Gastroesophageal sphincter (tissue), 4 donors: ENCODE measurements at regions not wholly inside any gene's neighbourhood (a gene's known extent, or its start where the extent isn't known, plus 50 kb on each side); places are given as distances from the start of the nearest gene placed in this dataset.

Experiments
- ATAC-seq: fragments of 150-250 bp; one replicate; pipeline ENCODE4 v1.9.1; 2016; ENCODE audit warnings: mild to moderate bottlenecking, moderate library complexity
- H3K27ac ChIP-seq, 4 donors: fragments of 200-600 bp; sonication (generic) in 3 of 4; 1 replicate in 3 of 4; 2 replicates in 1 of 4; pipeline ENCODE4 v1.5.1; 2016 to 2019
- H3K27me3 ChIP-seq: fragments of 200-600 bp; sonication (generic); one replicate; pipeline ENCODE4 v1.5.1; 2019
- H3K36me3 ChIP-seq, 2 donors: fragments of 200-600 bp; sonication (generic); one replicate each; pipeline ENCODE4 v1.5.1; 2019; ENCODE audit warnings: control low read depth in 1 of 2
- H3K4me1 ChIP-seq, 3 donors: fragments of 200-600 bp; sonication (generic); 1 replicate in 2 of 3; 2 replicates in 1 of 3; pipeline ENCODE4 v1.5.1; 2016 to 2019; ENCODE audit warnings: control low read depth in 2 of 3
- H3K4me3 ChIP-seq, 2 donors: fragments of 200-600 bp; sonication (generic); one replicate each; pipeline ENCODE4 v1.5.1; 2019; ENCODE audit warnings: mild to moderate bottlenecking in 1 of 2, moderate library complexity in 1 of 2
- H3K9me3 ChIP-seq, 3 donors: fragments of 200-600 bp; sonication (generic); one replicate each; pipeline ENCODE4 v1.5.1; 2017 to 2019; ENCODE audit warnings: control low read depth in 2 of 3
- EP300 ChIP-seq: sonication (generic); formaldehyde crosslinking; IDR thresholded peaks from one replicate; pipeline ENCODE4 v1.6.1; 2017; ENCODE audit warnings: antibody characterized with exemption, mild to moderate bottlenecking
- POLR2A ChIP-seq, 2 donors: fragments of 450-650 bp; IDR thresholded peaks; one replicate each; pipeline ENCODE4 v1.6.1; 2017; ENCODE audit warnings: antibody characterized with exemption in 2 of 2, mild to moderate bottlenecking in 2 of 2, moderate library complexity in 1 of 2
- POLR2AphosphoS5 ChIP-seq: sonication (generic); formaldehyde crosslinking; IDR thresholded peaks from one replicate; pipeline ENCODE4 v1.6.1; 2017; ENCODE audit warnings: antibody characterized with exemption
- WGBS, 2 donors: methylation state at CpG; one replicate each; pipeline ENCODE4 v1.1.5; 2018; ENCODE audit warnings: low coverage in 1 of 2; 5-methylcytosine and 5-hydroxymethylcytosine counted together
- TF ChIP-seq, protein P1 (sequence below), 4 experiments: fragments of 200-600 bp in 2 of 4; fragments of 450-650 bp in 2 of 4; sonication (generic) in 1 of 4; IDR thresholded peaks; one replicate each; pipeline ENCODE4 v1.5.1; 2017 to 2019; ENCODE audit warnings: antibody characterized with exemption in 4 of 4, mild to moderate bottlenecking in 2 of 4, moderate library complexity in 2 of 4

DNA sequence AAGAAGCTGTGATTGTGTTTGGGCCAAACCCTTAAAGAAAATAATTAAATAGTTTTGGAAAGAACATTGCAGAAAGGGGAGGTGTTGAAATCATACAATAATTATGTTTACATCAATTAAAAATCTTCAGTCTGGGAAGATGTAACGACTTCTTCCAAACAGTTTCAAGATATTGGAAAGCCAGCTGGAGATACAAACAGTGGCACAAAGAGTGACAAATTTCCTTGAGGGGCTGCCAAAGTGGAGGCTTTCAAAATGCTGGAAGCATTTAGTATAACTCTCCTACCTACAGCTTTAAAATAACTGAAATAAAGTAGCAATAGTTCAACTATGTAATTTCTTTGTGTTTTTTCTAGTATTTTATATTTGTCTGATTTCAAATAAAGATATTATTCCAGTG lies 405.0 kb downstream of the DNAJB9 start:
- Histone ChIP-seq H3K4me3 (no peak overlapping the region), H3K36me3 (no peaks in the 10 kb centered on the region), H3K27me3 (no peaks in the 10 kb centered on the region), H3K27ac (no peak overlapping the region), H3K9me3 (peaks cover 0 to 7% (median 0%) of the 10 kb centered on the region in 3 donors), H3K4me1 (peaks cover 0 to 5% (median 0%) of the 10 kb centered on the region in 3 donors)
- ATAC-seq: no peak
- 30 to 35% methylated on average over 1 of the region's 1 CpG for WGBS, 2 donors
- TF ChIP-seq POLR2A (IDR thresholded peaks at IDR 0.05) (no peak), POLR2AphosphoS5 (no peak), EP300 (no peak)
- TF ChIP-seq, protein P1, sequence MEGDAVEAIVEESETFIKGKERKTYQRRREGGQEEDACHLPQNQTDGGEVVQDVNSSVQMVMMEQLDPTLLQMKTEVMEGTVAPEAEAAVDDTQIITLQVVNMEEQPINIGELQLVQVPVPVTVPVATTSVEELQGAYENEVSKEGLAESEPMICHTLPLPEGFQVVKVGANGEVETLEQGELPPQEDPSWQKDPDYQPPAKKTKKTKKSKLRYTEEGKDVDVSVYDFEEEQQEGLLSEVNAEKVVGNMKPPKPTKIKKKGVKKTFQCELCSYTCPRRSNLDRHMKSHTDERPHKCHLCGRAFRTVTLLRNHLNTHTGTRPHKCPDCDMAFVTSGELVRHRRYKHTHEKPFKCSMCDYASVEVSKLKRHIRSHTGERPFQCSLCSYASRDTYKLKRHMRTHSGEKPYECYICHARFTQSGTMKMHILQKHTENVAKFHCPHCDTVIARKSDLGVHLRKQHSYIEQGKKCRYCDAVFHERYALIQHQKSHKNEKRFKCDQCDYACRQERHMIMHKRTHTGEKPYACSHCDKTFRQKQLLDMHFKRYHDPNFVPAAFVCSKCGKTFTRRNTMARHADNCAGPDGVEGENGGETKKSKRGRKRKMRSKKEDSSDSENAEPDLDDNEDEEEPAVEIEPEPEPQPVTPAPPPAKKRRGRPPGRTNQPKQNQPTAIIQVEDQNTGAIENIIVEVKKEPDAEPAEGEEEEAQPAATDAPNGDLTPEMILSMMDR (IDR thresholded peaks at IDR 0.05): no peak

DNA sequence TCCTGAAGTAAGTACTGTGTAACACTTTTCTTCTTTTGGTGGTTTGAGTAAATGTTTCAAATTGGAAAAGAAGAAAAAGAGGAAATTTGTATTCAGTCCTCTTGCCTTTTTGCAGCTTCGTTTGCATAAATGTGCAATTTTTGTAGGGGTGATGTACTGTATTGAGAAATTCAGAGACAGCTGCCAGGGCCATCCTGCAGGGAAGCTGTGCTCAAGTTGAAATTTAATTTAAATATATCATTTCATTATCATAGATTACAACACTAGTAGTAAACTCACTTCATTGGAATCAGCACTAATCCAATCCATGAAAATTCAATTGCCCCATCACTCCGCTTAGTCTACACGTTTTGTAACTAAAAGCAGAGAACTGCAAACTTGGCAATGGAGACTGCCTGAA lies 415.4 kb downstream of the DNAJB9 start:
- no peak overlapping the region for H3K4me3 ChIP-seq
- H3K36me3 ChIP-seq: no peaks in the 10 kb centered on the region
- no peak overlapping the region for H3K27ac ChIP-seq
- no peak for ATAC-seq
- no peaks in the 10 kb centered on the region for H3K4me1 ChIP-seq
- WGBS, 2 donors: 41 to 93% methylated on average over 3 of the region's 3 CpGs
- TF ChIP-seq POLR2A (IDR thresholded peaks at IDR 0.05) (no peak), EP300 (no peak), POLR2AphosphoS5 (no peak)
- TF ChIP-seq, protein P1 (IDR thresholded peaks at IDR 0.05): no peak
- no peaks in the 10 kb centered on the region for H3K27me3 ChIP-seq
- no peaks in the 10 kb centered on the region for H3K9me3 ChIP-seq

DNA sequence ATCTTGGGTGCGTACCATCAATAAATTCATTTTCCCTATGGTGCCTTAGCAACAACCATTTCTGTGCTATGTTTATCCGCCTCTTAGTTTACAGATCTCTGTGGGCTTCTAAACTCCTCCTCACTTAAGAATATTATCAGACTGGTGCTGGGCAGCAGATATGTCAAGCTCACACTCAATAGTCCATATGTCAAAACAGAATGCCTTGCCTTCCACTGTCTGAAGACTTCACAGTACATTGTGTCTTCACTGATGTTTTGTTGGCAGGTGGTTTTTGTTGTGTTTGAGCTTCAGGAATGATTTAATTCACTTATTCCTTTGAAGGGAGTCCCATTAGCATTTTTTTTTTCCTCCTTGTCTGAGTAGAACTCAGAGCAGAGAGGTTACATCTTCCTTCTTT lies 419.6 kb downstream of the DNAJB9 start:
- no peaks in the 10 kb centered on the region for H3K4me1 ChIP-seq
- 92 to 100% methylated on average over 2 of the region's 2 CpGs for WGBS, 2 donors
- no peak for TF ChIP-seq POLR2AphosphoS5
- no peak for TF ChIP-seq POLR2A (IDR thresholded peaks at IDR 0.05)
- TF ChIP-seq EP300: no peak
- TF ChIP-seq, protein P1 (IDR thresholded peaks at IDR 0.05): no peak
- no peak for ATAC-seq
- no peak overlapping the region for H3K4me3 ChIP-seq
- H3K36me3 ChIP-seq: no peaks in the 10 kb centered on the region
- no peaks in the 10 kb centered on the region for H3K9me3 ChIP-seq
- H3K27ac ChIP-seq: no peak overlapping the region
- H3K27me3 ChIP-seq: no peaks in the 10 kb centered on the region

DNA sequence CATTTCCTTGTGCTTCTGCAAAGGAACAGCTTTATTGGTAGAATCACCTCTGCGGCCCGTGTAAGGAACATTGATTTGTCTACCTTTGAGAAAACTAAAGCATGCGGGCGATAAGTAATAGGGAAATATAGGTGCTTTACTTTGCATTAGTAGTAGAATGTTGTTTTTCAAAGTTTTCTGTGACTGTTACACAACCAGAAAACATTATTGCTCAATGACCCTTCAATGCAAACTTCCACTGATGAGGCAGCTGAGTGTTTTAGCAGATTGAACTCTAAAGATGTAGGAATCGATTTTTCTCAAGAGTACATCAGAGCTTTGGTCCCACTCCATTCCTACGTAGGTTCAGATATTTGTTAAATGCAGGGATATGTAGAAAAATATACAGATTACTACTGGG lies 427.8 kb downstream of the DNAJB9 start:
- no peaks in the 10 kb centered on the region for H3K36me3 ChIP-seq
- TF ChIP-seq POLR2A (IDR thresholded peaks at IDR 0.05): no peak
- TF ChIP-seq, protein P1 (IDR thresholded peaks at IDR 0.05): no peak
- no peak for TF ChIP-seq POLR2AphosphoS5
- TF ChIP-seq EP300: no peak
- no peaks in the 10 kb centered on the region for H3K9me3 ChIP-seq
- no peaks in the 10 kb centered on the region for H3K27me3 ChIP-seq
- H3K27ac ChIP-seq: no peak overlapping the region
- H3K4me3 ChIP-seq: no peak overlapping the region
- no peaks in the 10 kb centered on the region for H3K4me1 ChIP-seq
- ATAC-seq: no peak
- 93 to 95% methylated on average over 6 of the region's 6 CpGs for WGBS, 2 donors

DNA sequence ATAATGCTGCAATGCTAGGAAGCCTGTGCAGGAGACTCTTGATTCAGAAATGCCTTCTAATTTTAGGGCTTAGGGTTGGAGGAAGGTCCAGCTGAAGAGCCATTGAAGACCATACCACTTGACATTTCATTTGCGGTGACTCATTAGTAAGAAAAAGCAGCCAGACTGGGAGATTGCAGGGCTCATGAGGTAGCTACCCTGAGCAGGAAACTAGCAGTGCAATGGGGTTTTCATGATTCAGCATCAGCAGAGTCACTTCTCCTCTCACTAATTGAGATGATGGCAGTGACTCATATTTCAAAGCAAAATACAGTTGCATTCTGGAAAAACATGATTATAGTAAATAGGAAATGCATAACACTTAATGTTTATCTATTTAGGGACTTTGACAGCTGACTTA lies 434.1 kb downstream of the DNAJB9 start:
- no peaks in the 10 kb centered on the region for H3K4me1 ChIP-seq
- H3K27ac ChIP-seq: no peak overlapping the region
- no peak overlapping the region for H3K4me3 ChIP-seq
- ATAC-seq: no peak
- H3K9me3 ChIP-seq: no peaks in the 10 kb centered on the region
- 86 to 90% methylated on average over 1 of the region's 1 CpG for WGBS, 2 donors
- no peaks in the 10 kb centered on the region for H3K27me3 ChIP-seq
- TF ChIP-seq POLR2AphosphoS5 (no peak), POLR2A (IDR thresholded peaks at IDR 0.05) (no peak), EP300 (no peak)
- TF ChIP-seq, protein P1 (IDR thresholded peaks at IDR 0.05): no peak
- no peaks in the 10 kb centered on the region for H3K36me3 ChIP-seq
